ENCODE measurements at regions not wholly inside any gene's neighbourhood (a gene's known extent, or its start where the extent isn't known, plus 50 kb on each side); places are given as distances from the start of the nearest gene placed in this dataset.

- Histone ChIP-seq H3K27ac (ENCODE audit: low read depth, low read length) (no peak overlapping the region), H3K9me3 (ENCODE audit: control insufficient read depth, insufficient read depth, low read length) (no peaks in the 10 kb centered on the region), H3K36me3 (ENCODE audit: control insufficient read depth, insufficient read depth, low read length) (no peaks in the 10 kb centered on the region), H3K27me3 (ENCODE audit: control insufficient read depth, insufficient read depth, low read length) (no peaks in the 10 kb centered on the region), H3K4me1 (ENCODE audit: control insufficient read depth, insufficient read depth, low read length) (no peaks in the 10 kb centered on the region), H3K4me3 (ENCODE audit: low read depth, low read length) (no peak overlapping the region), H3K9ac (ENCODE audit: low read depth, low read length) (no peak overlapping the region)
Measured at GRCh38 chr4:58636381-58636780, 1526.2 kb upstream of the IGFBP7 start.

DNA sequence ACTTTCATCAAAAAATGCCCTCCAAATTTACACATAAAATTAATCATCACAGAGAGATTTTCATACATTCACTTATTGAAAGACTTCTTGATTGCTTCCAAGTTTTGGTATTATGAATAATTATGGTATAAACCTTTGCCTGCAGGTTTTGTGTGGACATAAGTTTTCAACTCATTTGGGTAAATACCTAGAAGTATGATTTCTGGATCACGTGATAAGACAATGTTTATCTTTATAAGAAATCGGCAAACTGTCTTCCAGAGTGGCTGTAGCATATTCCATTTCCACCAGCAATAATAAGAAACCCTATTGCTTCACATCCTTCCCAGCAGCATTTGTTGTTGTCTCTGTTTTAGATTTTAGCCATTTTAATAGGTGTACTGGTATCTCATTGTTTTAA is 1507.0 kb upstream of the IGFBP7 start:
- H3K9me3 ChIP-seq (ENCODE audit: control insufficient read depth, insufficient read depth, low read length) = peaks cover 32% of the 10 kb centered on the region
- no peak overlapping the region for H3K27ac ChIP-seq (ENCODE audit: low read depth, low read length)
- no peak overlapping the region for H3K9ac ChIP-seq (ENCODE audit: low read depth, low read length)
- H3K4me1 ChIP-seq (ENCODE audit: control insufficient read depth, insufficient read depth, low read length) = no peaks in the 10 kb centered on the region
- H3K36me3 ChIP-seq (ENCODE audit: control insufficient read depth, insufficient read depth, low read length) = no peaks in the 10 kb centered on the region
- no peaks in the 10 kb centered on the region for H3K27me3 ChIP-seq (ENCODE audit: control insufficient read depth, insufficient read depth, low read length)
- no peak overlapping the region for H3K4me3 ChIP-seq (ENCODE audit: low read depth, low read length)

DNA sequence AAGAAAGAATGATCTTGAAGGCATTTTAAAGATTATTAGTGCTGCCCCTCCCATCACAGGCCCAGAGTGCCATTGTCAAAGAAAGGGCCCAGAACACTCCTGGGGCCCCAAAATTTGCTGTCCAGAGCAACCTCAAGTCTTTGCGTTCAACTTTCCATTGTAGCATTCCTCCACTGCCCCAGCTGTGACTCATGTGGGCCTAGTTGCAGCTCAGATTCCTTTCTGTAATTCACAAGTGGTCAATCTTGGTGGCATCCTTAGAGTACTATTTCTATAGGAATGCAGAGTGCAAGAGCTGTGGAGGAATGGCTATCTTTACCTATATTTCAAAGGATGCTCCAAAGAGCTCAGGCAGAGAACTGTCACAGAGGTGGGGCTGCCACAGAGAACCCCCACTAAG is 1500.8 kb upstream of the IGFBP7 start:
- H3K36me3 ChIP-seq (ENCODE audit: control insufficient read depth, insufficient read depth, low read length) = no peaks in the 10 kb centered on the region
- no peaks in the 10 kb centered on the region for H3K4me1 ChIP-seq (ENCODE audit: control insufficient read depth, insufficient read depth, low read length)
- H3K27me3 ChIP-seq (ENCODE audit: control insufficient read depth, insufficient read depth, low read length) = no peaks in the 10 kb centered on the region
- no peak overlapping the region for H3K27ac ChIP-seq (ENCODE audit: low read depth, low read length)
- no peak overlapping the region for H3K9ac ChIP-seq (ENCODE audit: low read depth, low read length)
- H3K9me3 ChIP-seq (ENCODE audit: control insufficient read depth, insufficient read depth, low read length) = no peaks in the 10 kb centered on the region
- no peak overlapping the region for H3K4me3 ChIP-seq (ENCODE audit: low read depth, low read length)

GRCh38 chr4:58606303-58606702 is 1496.1 kb upstream of the IGFBP7 start:
- H3K9ac ChIP-seq (ENCODE audit: low read depth, low read length) = no peak overlapping the region
- no peaks in the 10 kb centered on the region; the same call in 1 of the 2 replicates for H3K9me3 ChIP-seq (ENCODE audit: control insufficient read depth, insufficient read depth, low read length)
- H3K4me1 ChIP-seq (ENCODE audit: control insufficient read depth, insufficient read depth, low read length) = peaks cover 23% of the 10 kb centered on the region
- H3K27me3 ChIP-seq (ENCODE audit: control insufficient read depth, insufficient read depth, low read length) = no peaks in the 10 kb centered on the region
- no peak overlapping the region for H3K27ac ChIP-seq (ENCODE audit: low read depth, low read length)
- H3K36me3 ChIP-seq (ENCODE audit: control insufficient read depth, insufficient read depth, low read length) = no peaks in the 10 kb centered on the region
- no peak overlapping the region for H3K4me3 ChIP-seq (ENCODE audit: low read depth, low read length)

DNA sequence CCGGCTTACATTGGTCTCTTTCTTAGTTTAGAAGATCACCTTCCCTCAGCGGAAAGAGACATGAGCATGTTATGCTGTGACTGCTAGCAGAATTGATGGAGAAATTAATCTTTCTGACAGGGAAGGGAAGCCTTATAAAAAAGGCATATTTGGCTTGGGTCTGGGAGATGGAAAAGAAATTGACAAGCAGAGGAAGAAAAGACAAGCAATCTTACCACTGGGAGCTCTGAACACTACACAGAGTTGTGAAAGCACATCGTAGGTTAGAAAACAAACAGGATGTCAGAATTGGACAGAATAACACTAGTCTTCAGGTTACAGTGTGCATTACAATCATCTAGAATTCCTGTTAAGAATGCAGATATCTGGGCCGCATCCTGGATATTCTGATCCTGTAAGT is 1493.8 kb upstream of the IGFBP7 start:
- no peak overlapping the region for H3K27ac ChIP-seq (ENCODE audit: low read depth, low read length)
- H3K9me3 ChIP-seq (ENCODE audit: control insufficient read depth, insufficient read depth, low read length) = no peaks in the 10 kb centered on the region; the same call in 1 of the 2 replicates
- H3K9ac ChIP-seq (ENCODE audit: low read depth, low read length) = no peak overlapping the region
- no peaks in the 10 kb centered on the region for H3K36me3 ChIP-seq (ENCODE audit: control insufficient read depth, insufficient read depth, low read length)
- peaks cover 42% of the 10 kb centered on the region for H3K4me1 ChIP-seq (ENCODE audit: control insufficient read depth, insufficient read depth, low read length)
- no peak overlapping the region for H3K4me3 ChIP-seq (ENCODE audit: low read depth, low read length)
- no peaks in the 10 kb centered on the region for H3K27me3 ChIP-seq (ENCODE audit: control insufficient read depth, insufficient read depth, low read length)

GRCh38 chr4:58602731-58603359 is 1492.7 kb upstream of the IGFBP7 start:
- Histone ChIP-seq H3K27ac (ENCODE audit: low read depth, low read length) (peak overlapping the region; percentile 84), H3K9me3 (ENCODE audit: control insufficient read depth, insufficient read depth, low read length) (peaks cover 2% of the 10 kb centered on the region; the same call in 1 of the 2 replicates), H3K4me3 (ENCODE audit: low read depth, low read length) (no peak overlapping the region), H3K4me1 (ENCODE audit: control insufficient read depth, insufficient read depth, low read length) (peaks cover 42% of the 10 kb centered on the region), H3K27me3 (ENCODE audit: control insufficient read depth, insufficient read depth, low read length) (no peaks in the 10 kb centered on the region), H3K36me3 (ENCODE audit: control insufficient read depth, insufficient read depth, low read length) (no peaks in the 10 kb centered on the region), H3K9ac (ENCODE audit: low read depth, low read length) (peak overlapping the region; percentile 19; the same call in 1 of the 2 replicates)

- Histone ChIP-seq H3K9me3 (ENCODE audit: control insufficient read depth, insufficient read depth, low read length) (peaks cover 2% of the 10 kb centered on the region; the same call in 1 of the 2 replicates), H3K36me3 (ENCODE audit: control insufficient read depth, insufficient read depth, low read length) (no peaks in the 10 kb centered on the region), H3K9ac (ENCODE audit: low read depth, low read length) (no peak overlapping the region), H3K27ac (ENCODE audit: low read depth, low read length) (peak overlapping the region; percentile 84), H3K4me1 (ENCODE audit: control insufficient read depth, insufficient read depth, low read length) (peaks cover 44% of the 10 kb centered on the region), H3K27me3 (ENCODE audit: control insufficient read depth, insufficient read depth, low read length) (no peaks in the 10 kb centered on the region), H3K4me3 (ENCODE audit: low read depth, low read length) (no peak overlapping the region)
Measured at GRCh38 chr4:58602022-58602421, 1491.8 kb upstream of the IGFBP7 start.

GRCh38 chr4:58600290-58600689 is 1490.1 kb upstream of the IGFBP7 start:
- Histone ChIP-seq H3K27me3 (ENCODE audit: control insufficient read depth, insufficient read depth, low read length) (no peaks in the 10 kb centered on the region), H3K9ac (ENCODE audit: low read depth, low read length) (no peak overlapping the region), H3K4me3 (ENCODE audit: low read depth, low read length) (no peak overlapping the region), H3K4me1 (ENCODE audit: control insufficient read depth, insufficient read depth, low read length) (peaks cover 52% of the 10 kb centered on the region), H3K27ac (ENCODE audit: low read depth, low read length) (peak overlapping the region; percentile 71), H3K9me3 (ENCODE audit: control insufficient read depth, insufficient read depth, low read length) (peaks cover 2% of the 10 kb centered on the region; the same call in 1 of the 2 replicates), H3K36me3 (ENCODE audit: control insufficient read depth, insufficient read depth, low read length) (no peaks in the 10 kb centered on the region)

GRCh38 chr4:58590722-58591121 is 1480.5 kb upstream of the IGFBP7 start:
- Histone ChIP-seq H3K9me3 (ENCODE audit: control insufficient read depth, insufficient read depth, low read length) (no peaks in the 10 kb centered on the region), H3K4me3 (ENCODE audit: low read depth, low read length) (no peak overlapping the region), H3K27me3 (ENCODE audit: control insufficient read depth, insufficient read depth, low read length) (no peaks in the 10 kb centered on the region), H3K36me3 (ENCODE audit: control insufficient read depth, insufficient read depth, low read length) (no peaks in the 10 kb centered on the region), H3K9ac (ENCODE audit: low read depth, low read length) (no peak overlapping the region), H3K27ac (ENCODE audit: low read depth, low read length) (no peak overlapping the region), H3K4me1 (ENCODE audit: control insufficient read depth, insufficient read depth, low read length) (no peaks in the 10 kb centered on the region)

DNA sequence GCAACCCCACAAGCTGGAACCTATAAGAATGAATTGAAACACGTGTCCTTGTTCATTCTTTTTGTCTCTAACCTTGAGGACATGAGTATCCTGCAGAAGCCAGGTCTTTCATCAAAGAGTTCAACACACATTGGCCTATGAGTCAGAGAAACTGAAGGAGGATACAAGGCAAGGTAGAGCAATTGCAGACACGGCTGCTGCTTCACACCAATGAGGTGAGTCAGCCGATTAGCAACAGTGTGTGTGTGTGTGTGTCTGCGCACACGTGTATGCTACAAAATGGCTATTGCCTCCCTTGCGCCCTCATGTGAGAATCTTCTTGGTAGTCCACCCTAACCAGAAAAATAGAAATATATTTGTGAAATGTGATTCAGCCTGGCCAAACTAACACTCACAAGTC is 1477.7 kb upstream of the IGFBP7 start:
- Histone ChIP-seq H3K36me3 (ENCODE audit: control insufficient read depth, insufficient read depth, low read length) (no peaks in the 10 kb centered on the region), H3K9me3 (ENCODE audit: control insufficient read depth, insufficient read depth, low read length) (peaks cover 4% of the 10 kb centered on the region), H3K4me1 (ENCODE audit: control insufficient read depth, insufficient read depth, low read length) (no peaks in the 10 kb centered on the region), H3K27ac (ENCODE audit: low read depth, low read length) (no peak overlapping the region), H3K4me3 (ENCODE audit: low read depth, low read length) (no peak overlapping the region), H3K9ac (ENCODE audit: low read depth, low read length) (no peak overlapping the region), H3K27me3 (ENCODE audit: control insufficient read depth, insufficient read depth, low read length) (no peaks in the 10 kb centered on the region)

GRCh38 chr4:58566260-58566659 is 1456.1 kb upstream of the IGFBP7 start:
- Histone ChIP-seq H3K4me1 (ENCODE audit: control insufficient read depth, insufficient read depth, low read length) (peaks cover 8% of the 10 kb centered on the region), H3K9me3 (ENCODE audit: control insufficient read depth, insufficient read depth, low read length) (no peaks in the 10 kb centered on the region; the same call in 1 of the 2 replicates), H3K9ac (ENCODE audit: low read depth, low read length) (no peak overlapping the region), H3K36me3 (ENCODE audit: control insufficient read depth, insufficient read depth, low read length) (no peaks in the 10 kb centered on the region), H3K27ac (ENCODE audit: low read depth, low read length) (no peak overlapping the region), H3K4me3 (ENCODE audit: low read depth, low read length) (no peak overlapping the region), H3K27me3 (ENCODE audit: control insufficient read depth, insufficient read depth, low read length) (no peaks in the 10 kb centered on the region)

All from HUES48 (cell line).